SK-N-SH (cell line): ENCODE measurements at regions not wholly inside any gene's neighbourhood (a gene's known extent, or its start where the extent isn't known, plus 50 kb on each side); places are given as distances from the start of the nearest gene placed in this dataset.
"Not testable (repeated sequence)": the region's sequence is repeated elsewhere in the genome, so short reads cannot be mapped to it uniquely, and the experiment has no call there.

Experiments
- CTCF ChIA-PET: fragments of 300-600, 350-600 bp; formaldehyde crosslinking; extraction: SDS; loops from one replicate; lab custom pipeline; 2021; lab: Yijun Ruan, JAX
- POLR2A ChIA-PET: fragments of 350-600 bp; sonication (Branson Sonifier 250); formaldehyde crosslinking; extraction: SDS; loops from one replicate; lab custom pipeline; 2020; ENCODE audit warnings: antibody characterized with exemption, inconsistent platforms; lab: Yijun Ruan, JAX
- DNase-seq: peaks from one replicate; pipeline ENCODE4 v3.0.0; 2012
- H2AFZ ChIP-seq: fragments of 200-600 bp; sonication (generic); 2 replicates; pipeline ENCODE4 v1.8.1; 2016; ENCODE audit warnings: antibody characterized with exemption, mild to moderate bottlenecking, low read depth
- H3F3A ChIP-seq: fragments of 200-600 bp; sonication (generic); replicated peaks from 2 replicates; pipeline ENCODE3; 2016; ENCODE audit warnings: antibody characterized with exemption, mild to moderate bottlenecking; ENCODE audit not compliant: insufficient read depth
- H3K27ac ChIP-seq, 2 experiments: fragments of 200-500 bp in 1 of 2; fragments of 200-600 bp in 1 of 2; sonication (Bioruptor generic) in 1 of 2; sonication (generic), shearing (Covaris generic) in 1 of 2; 2 replicates each; pipeline versions ENCODE4 v1.5.1 to v1.6.1; 2014 to 2016; ENCODE audit warnings: low read depth in 2 of 2, inconsistent platforms in 1 of 2, low read length in 1 of 2, mild to moderate bottlenecking in 1 of 2, mixed read lengths in 1 of 2
- H3K27me3 ChIP-seq: fragments of 200-600 bp; sonication (generic), shearing (Covaris generic); 2 replicates; pipeline ENCODE4 v1.6.1; 2016; ENCODE audit warnings: mixed run types; ENCODE audit not compliant: insufficient read depth
- H3K36me3 ChIP-seq, 2 experiments: fragments of 200-500 bp in 1 of 2; fragments of 200-600 bp in 1 of 2; sonication (Bioruptor generic) in 1 of 2; sonication (generic) in 1 of 2; replicated peaks in 1 of 2; 2 replicates each; pipeline versions ENCODE3 to v1.5.1; 2014 to 2016; ENCODE audit warnings: low read length in 1 of 2, mild to moderate bottlenecking in 1 of 2; ENCODE audit not compliant: insufficient read depth in 2 of 2, control insufficient read depth in 1 of 2
- H3K4me1 ChIP-seq, 2 experiments: fragments of 200-500 bp in 1 of 2; fragments of 200-600 bp in 1 of 2; sonication (Bioruptor generic) in 1 of 2; sonication (generic), shearing (Covaris generic) in 1 of 2; 2 replicates each; pipeline versions ENCODE4 v1.5.1 to v1.6.1; 2014 to 2016; ENCODE audit warnings: low read depth in 1 of 2, low read length in 1 of 2, mixed run types in 1 of 2; ENCODE audit not compliant: insufficient read depth in 2 of 2, control insufficient read depth in 1 of 2
- H3K4me2 ChIP-seq: fragments of 200-600 bp; sonication (generic), shearing (Covaris generic); 2 replicates; pipeline ENCODE4 v1.6.1; 2017; ENCODE audit warnings: mixed run types
- H3K4me3 ChIP-seq, 2 experiments: fragments of 200-500 bp in 1 of 2; fragments of 200-600 bp in 1 of 2; sonication (Bioruptor generic) in 1 of 2; sonication (generic), shearing (Covaris generic) in 1 of 2; 2 replicates each; pipeline versions ENCODE4 v1.5.1 to v1.8.1; 2014 to 2016; ENCODE audit warnings: low read depth in 2 of 2, inconsistent platforms in 1 of 2, low read length in 1 of 2, mild to moderate bottlenecking in 1 of 2, mixed read lengths in 1 of 2, moderate library complexity in 1 of 2
- H3K79me2 ChIP-seq: fragments of 200-600 bp; sonication (generic); 2 replicates; pipeline ENCODE4 v1.8.1; 2017; ENCODE audit warnings: mild to moderate bottlenecking; ENCODE audit not compliant: insufficient read depth
- H3K9ac ChIP-seq: fragments of 200-600 bp; sonication (generic); 2 replicates; pipeline ENCODE4 v1.6.1; 2017; ENCODE audit warnings: mixed run types
- H3K9me2 ChIP-seq: fragments of 200-600 bp; sonication (generic); 2 replicates; pipeline ENCODE4 v1.6.1; 2017; ENCODE audit warnings: mixed run types
- H3K9me3 ChIP-seq: fragments of 200-600 bp; sonication (generic); 2 replicates; pipeline ENCODE4 v1.6.1; 2017; ENCODE audit warnings: mixed run types, mild to moderate bottlenecking, moderate library complexity
- H4K20me1 ChIP-seq: fragments of 200-600 bp; sonication (generic); 2 replicates; pipeline ENCODE4 v1.6.1; 2017; ENCODE audit warnings: mild to moderate bottlenecking, mixed run types; ENCODE audit not compliant: insufficient read depth
- WGBS: methylation state at CpG from one replicate; pipeline ENCODE4 v1.1.6; 2017; ENCODE audit warnings: low lambda C conversion rate; 5-methylcytosine and 5-hydroxymethylcytosine counted together
- small RNA-seq, 7 experiments: library from RNA; depleted of rRNA; stranded (forward); fragments of <200 nt; gene quantifications; one replicate each; pipeline ENCODE3, GENCODE V24; 2012

- H3K4me2 ChIP-seq, H3K4me1 ChIP-seq, H3F3A ChIP-seq, H2AFZ ChIP-seq, H3K4me3 ChIP-seq, H4K20me1 ChIP-seq, H3K9ac ChIP-seq, POLR2A ChIA-PET, H3K27me3 ChIP-seq, H3K36me3 ChIP-seq, CTCF ChIA-PET, H3K9me3 ChIP-seq, H3K79me2 ChIP-seq, H3K27ac ChIP-seq, DNase-seq, H3K9me2 ChIP-seq: not testable (repeated sequence)
- WGBS: 69% methylated on average over 11 of the region's 17 CpGs
Observed at GRCh38 chr17:18568108-18568995, 75.8 kb downstream of the TBC1D28 start.

GRCh38 chr17:18569489-18569913, 74.7 kb downstream of the TBC1D28 start:
- H3K9me2 ChIP-seq, H2AFZ ChIP-seq, H3K9me3 ChIP-seq, H3K27me3 ChIP-seq, DNase-seq, H3K4me2 ChIP-seq, H3F3A ChIP-seq, CTCF ChIA-PET, H3K4me1 ChIP-seq, POLR2A ChIA-PET, H3K4me3 ChIP-seq, H3K9ac ChIP-seq, H3K36me3 ChIP-seq, H4K20me1 ChIP-seq, H3K27ac ChIP-seq, H3K79me2 ChIP-seq: not testable (repeated sequence)
- 53% methylated on average over 5 of the region's 8 CpGs for WGBS

- 84% methylated on average over 16 of the region's 23 CpGs for WGBS
- H3F3A ChIP-seq, H3K9me3 ChIP-seq, H3K79me2 ChIP-seq, H3K27ac ChIP-seq, DNase-seq, H2AFZ ChIP-seq, H3K36me3 ChIP-seq, H3K4me2 ChIP-seq, H3K9me2 ChIP-seq, CTCF ChIA-PET, H4K20me1 ChIP-seq, H3K27me3 ChIP-seq, H3K4me3 ChIP-seq, H3K9ac ChIP-seq, H3K4me1 ChIP-seq, POLR2A ChIA-PET: not testable (repeated sequence)
Observed at GRCh38 chr17:18572536-18572935, 71.7 kb downstream of the TBC1D28 start.

GRCh38 chr17:18574137-18574536, 70.1 kb downstream of the TBC1D28 start:
- H3K79me2 ChIP-seq, H3K4me1 ChIP-seq, H4K20me1 ChIP-seq, H3K9me2 ChIP-seq, DNase-seq, H3K9ac ChIP-seq, H3K4me2 ChIP-seq, POLR2A ChIA-PET, H3K27ac ChIP-seq, H3K36me3 ChIP-seq, H3K27me3 ChIP-seq, H3F3A ChIP-seq, H3K4me3 ChIP-seq, CTCF ChIA-PET, H2AFZ ChIP-seq, H3K9me3 ChIP-seq: not testable (repeated sequence)
- 48% methylated on average over 2 of the region's 2 CpGs for WGBS

Small RNA genes in the stretch of these regions (small RNA-seq; reads per million reads assigned to genes)
- 0 reads per million in 7 experiments for gene AC107983.1
